C4-2B (cell line): ENCODE measurements at regions not wholly inside any gene's neighbourhood (a gene's known extent, or its start where the extent isn't known, plus 50 kb on each side); places are given as distances from the start of the nearest gene placed in this dataset.
"Not testable (repeated sequence)": the region's sequence is repeated elsewhere in the genome, so short reads cannot be mapped to it uniquely, and the experiment has no call there.

Experiments
- H3K27ac ChIP-seq: fragments of 450-650 bp; 2 replicates; pipeline ENCODE4 v1.5.1; 2017
- ZFX ChIP-seq: fragments of 450-650 bp; IDR thresholded peaks from 2 replicates; pipeline ENCODE4 v1.6.1; 2017
- TF ChIP-seq, protein P1 (sequence below): fragments of 450-650 bp; conservative IDR thresholded peaks from 2 replicates; pipeline ENCODE4 v1.5.1; 2017; ENCODE audit warnings: mild to moderate bottlenecking

DNA sequence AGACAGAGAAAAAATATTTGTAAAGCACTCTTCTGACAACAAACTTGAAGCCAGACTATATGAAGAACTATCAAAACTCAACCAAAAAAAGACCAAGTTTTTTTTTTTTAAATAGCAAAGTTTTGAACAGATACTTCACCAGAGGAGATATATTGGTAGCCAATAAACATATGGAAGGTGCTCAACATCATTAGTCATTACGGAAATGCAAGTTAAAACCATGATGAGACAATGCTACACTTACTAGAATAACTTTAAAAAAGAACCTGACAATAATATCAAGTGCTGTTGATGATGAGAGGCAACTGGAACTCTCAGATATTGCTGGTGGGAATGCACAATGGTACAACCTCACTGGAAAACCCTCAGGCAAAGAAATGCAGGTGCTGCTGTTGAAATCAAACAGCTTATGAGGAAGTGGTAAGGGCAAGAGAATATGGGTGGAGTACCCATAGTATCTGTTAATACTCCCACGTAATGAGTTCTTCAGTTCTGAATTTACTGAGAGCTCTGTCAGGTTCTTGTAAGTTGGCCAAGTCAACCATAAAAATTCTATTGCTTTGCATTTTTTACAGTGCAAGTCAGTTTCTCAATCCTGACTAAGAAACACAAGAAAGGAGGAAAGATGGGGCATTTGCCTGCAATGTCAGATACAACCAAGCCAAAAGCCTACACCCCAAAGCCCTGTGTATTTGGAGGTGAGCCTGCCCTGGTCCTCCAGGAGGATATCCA lies 87.3 kb upstream of the GNAQ start:
- TF ChIP-seq, protein P1, sequence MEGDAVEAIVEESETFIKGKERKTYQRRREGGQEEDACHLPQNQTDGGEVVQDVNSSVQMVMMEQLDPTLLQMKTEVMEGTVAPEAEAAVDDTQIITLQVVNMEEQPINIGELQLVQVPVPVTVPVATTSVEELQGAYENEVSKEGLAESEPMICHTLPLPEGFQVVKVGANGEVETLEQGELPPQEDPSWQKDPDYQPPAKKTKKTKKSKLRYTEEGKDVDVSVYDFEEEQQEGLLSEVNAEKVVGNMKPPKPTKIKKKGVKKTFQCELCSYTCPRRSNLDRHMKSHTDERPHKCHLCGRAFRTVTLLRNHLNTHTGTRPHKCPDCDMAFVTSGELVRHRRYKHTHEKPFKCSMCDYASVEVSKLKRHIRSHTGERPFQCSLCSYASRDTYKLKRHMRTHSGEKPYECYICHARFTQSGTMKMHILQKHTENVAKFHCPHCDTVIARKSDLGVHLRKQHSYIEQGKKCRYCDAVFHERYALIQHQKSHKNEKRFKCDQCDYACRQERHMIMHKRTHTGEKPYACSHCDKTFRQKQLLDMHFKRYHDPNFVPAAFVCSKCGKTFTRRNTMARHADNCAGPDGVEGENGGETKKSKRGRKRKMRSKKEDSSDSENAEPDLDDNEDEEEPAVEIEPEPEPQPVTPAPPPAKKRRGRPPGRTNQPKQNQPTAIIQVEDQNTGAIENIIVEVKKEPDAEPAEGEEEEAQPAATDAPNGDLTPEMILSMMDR, result no peak
- TF ChIP-seq ZFX, result no peak
- no peak overlapping the region for H3K27ac ChIP-seq

DNA sequence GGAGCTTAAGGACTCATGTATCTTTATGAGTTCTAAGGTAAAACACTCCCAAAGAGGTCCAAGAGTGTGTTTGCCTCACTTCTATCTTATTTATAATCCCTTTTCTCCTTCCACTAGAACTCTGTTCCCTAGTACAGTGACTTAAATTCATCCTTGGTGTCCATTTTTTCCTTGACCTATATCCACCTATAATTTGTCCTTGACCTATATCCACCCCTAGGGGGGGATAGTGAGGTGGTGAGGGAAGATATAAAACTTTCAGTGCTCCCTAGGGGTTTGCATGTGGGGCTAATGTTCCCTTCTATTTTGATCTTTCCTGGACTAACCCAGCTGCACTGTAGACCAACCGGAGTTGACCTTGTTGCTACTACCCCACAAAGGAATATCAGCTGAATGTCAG lies 83.5 kb upstream of the GNAQ start:
- no peak for TF ChIP-seq ZFX
- TF ChIP-seq, protein P1, result peak; percentile 44
- H3K27ac ChIP-seq, result no peak overlapping the region

DNA sequence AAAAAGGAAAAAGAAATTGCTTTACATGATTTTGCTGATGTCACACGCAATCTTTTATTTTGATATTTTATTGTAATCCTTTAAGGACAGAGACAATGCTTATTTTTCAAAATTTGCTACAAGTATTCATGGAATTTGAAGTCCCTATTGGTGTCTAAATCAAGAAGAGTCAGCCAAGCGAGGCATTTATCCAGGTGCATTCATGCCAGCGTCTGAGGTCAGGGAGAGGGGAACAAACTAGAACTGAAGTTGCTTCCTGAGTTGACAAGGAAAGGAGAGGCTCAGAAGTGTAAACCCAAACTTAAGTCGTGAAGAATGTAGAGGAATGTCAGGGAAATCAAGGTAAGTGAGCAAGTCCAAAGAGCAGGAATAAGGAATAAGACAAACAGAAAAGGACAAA lies 83.0 kb upstream of the GNAQ start:
- H3K27ac ChIP-seq, result no peak overlapping the region

DNA sequence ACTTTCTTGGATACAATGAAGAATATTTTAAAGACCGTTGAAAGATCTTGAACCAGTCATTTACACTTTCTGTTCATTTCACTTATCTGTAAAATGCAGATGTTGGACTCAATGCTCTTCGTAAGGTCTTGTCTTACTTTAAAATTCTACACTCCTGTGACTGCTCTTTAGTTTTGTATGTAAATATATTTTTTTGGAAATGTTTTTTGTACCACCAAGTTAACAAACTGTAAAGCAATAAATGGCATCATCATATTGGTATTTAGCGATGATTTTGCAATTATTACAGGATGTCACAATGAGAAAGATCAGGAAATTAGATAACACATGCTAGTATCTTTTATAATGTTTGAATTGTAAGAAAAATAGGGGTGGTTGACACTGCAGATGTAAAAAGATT lies 80.8 kb upstream of the GNAQ start:
- TF ChIP-seq, protein P1, result no peak
- TF ChIP-seq ZFX, result no peak
- no peak overlapping the region for H3K27ac ChIP-seq

More for the DNA sequence above, 83.0 kb upstream of the GNAQ start:
- no peak for TF ChIP-seq ZFX

DNA sequence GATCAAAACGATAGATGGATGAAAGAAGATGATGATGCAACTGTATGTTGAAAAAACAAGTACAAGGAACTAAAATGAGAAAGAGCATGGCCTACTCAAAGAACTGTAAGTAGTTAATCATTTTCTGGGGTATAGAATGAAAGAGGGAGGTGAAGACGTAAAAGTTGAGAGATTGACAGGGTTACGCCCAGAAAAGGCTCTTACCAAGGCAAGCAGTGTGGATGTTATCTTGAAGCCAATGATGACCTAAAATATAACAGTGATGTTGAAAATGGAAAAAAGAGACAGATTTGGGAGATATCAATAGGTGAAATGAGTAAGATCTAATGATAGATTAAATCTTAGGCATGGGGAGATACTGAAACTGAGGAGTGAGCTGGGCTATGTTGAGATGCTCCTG lies 80.4 kb upstream of the GNAQ start:
- H3K27ac ChIP-seq, result no peak overlapping the region
- TF ChIP-seq, protein P1, result no peak
- no peak for TF ChIP-seq ZFX

DNA sequence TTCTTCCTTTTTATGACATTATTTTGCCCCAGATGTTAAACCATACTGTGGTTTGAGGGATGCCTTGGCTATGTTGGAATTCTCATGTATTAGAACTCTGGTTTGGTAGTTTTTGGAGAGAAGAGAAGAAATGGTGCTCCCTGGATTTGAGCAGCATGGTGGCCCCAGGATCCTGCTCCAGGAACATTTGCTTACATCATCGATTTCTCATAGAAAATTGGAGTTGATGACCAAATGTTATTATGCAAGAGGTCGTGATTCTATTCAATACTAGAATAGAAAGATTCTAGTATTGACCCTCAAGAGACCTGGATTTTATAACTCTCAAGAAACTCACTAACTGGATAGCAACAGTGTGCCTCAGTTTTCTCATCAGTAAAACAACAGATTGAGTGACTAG lies 77.5 kb upstream of the GNAQ start:
- no peak overlapping the region for H3K27ac ChIP-seq
- TF ChIP-seq ZFX, result no peak

DNA sequence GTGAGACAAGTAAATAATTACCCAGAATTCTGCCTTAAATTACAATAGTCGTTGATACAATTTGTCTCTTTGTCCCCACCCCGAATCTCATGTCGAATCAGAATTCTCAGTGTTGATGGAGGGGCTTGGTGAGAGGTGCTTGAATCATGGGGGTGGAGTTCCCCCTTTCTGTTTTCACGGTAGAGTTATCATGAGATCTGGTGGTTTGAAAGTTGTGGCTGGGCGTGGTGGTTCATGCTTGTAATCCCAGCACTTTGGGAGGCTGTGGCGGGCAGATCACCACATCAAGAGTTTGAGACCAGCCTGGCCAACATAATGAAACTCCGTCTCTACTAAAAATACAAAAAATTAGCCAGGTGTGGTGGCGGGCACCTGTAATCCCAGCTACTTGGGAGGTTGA lies 75.0 kb upstream of the GNAQ start:
- H3K27ac ChIP-seq, result not testable (repeated sequence)

DNA sequence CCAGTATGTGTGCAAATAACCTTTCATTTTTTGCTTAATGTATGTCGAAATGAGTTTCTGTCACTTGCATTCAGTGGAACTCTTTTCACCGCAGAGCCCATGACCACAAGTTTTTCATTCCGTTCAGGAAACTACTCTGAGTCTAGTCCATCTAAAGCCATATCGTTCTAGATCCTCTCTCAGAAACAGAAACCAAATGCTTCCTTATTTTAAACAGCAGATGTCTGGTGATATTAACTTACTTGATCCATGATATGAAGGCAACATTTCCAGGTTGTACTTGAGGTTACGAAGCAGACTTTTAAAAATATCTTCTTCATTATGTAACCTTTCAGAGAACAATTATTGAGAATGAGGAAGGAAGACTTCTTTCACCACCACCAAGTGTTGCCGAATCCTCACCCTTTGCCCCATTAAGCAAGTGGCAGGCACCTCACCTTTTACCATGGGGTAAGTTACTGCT lies 72.4 kb upstream of the GNAQ start:
- H3K27ac ChIP-seq, result no peak overlapping the region
- TF ChIP-seq ZFX, result no peak
- TF ChIP-seq, protein P1, result no peak

DNA sequence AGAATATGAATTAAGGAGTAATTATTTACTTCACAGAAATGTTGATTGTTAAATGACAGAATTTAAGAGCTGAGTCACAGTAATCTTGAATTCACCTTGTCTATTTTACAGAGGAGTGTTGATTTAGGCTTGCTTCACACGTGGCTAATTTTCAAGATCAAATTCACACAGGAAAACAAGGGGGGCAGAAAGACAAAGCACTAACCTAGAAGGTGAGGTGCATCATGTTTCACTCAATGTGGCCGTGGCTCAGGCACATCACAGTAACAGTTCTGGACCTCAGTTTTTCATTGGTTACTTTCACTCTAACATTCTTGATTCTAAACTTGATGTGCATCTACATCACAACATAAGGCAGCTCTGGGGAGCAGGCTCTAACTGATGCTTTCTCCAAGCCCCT lies 69.6 kb upstream of the GNAQ start:
- H3K27ac ChIP-seq, result no peak overlapping the region
- TF ChIP-seq ZFX, result no peak
- TF ChIP-seq, protein P1, result no peak
